Stimulated activated CD4-positive, alpha-beta T cell treated with anti-CD3 and anti-CD28 coated beads, Interleukin-1b, Interleukin-23, amount 100 ng/mL, for 24 hours (primary cell): ENCODE measurements at regions not wholly inside any gene's neighbourhood (a gene's known extent, or its start where the extent isn't known, plus 50 kb on each side); places are given as distances from the start of the nearest gene placed in this dataset.
"Not testable (repeated sequence)": the region's sequence is repeated elsewhere in the genome, so short reads cannot be mapped to it uniquely, and the experiment has no call there.

Source experiments
- DNase-seq, 4 experiments: peaks; one replicate each; pipeline ENCODE4 v3.0.0-alpha.2; 2020; ENCODE audit warnings: low read depth in 4 of 4, low spot score in 1 of 4

DNA sequence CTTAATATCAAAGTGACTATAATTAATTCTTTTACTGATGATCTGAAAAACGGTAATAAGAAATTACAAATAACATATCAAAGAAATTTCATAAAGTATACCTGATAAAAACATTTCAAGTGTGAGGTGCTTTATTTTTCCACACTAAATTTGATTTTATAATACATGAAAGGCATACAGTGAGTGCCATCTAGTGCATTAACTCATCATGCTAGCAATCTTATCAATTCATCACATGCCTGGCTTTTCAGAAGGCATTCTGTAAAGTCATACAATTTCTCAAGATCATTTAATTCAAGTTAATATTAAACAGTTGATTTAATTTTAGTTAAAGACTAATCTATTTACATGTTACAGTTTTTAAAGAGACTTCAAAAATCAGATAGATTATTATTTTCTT, 1020.9 kb downstream of the GATA3 start:
- no peak for DNase-seq

DNA sequence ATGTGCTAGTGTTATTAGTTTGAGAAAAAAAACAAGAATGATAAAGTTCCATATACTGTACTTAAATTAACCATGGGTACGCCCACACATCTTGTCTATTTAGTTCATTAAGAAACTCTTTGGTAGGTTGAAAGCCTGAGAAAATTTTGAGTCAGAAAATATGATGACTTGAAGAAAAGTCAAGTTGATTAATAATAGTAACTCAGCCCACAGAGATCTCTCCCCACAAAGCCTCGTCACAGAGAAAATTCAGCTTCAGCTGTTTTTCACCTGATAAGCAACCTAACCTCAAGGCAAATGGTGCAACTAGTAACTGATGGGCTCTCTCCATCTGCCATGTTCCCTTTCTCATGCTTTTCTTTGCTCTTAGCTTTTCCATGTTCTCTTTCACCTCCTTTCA, 1021.6 kb downstream of the GATA3 start:
- DNase-seq: no peak

DNA sequence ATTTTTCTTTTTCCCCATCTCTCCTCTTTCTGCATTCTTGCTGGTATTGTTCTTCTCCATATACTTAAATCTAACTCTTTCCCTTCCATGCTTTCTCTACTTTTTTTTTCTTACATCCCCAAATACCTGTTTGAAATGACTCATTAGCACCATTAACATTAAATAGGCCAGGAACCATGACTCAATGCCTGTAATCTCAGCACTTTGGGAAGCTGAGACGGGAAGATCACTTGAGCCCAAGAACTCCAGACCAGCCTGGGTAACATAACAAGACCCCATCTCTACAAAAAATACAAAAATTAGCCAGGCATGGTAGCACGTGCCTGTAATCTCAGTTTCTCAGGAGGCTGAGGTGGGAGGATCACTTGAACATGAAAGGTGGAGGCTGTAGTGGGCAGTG, 1026.8 kb downstream of the GATA3 start:
- DNase-seq: no peak

DNA sequence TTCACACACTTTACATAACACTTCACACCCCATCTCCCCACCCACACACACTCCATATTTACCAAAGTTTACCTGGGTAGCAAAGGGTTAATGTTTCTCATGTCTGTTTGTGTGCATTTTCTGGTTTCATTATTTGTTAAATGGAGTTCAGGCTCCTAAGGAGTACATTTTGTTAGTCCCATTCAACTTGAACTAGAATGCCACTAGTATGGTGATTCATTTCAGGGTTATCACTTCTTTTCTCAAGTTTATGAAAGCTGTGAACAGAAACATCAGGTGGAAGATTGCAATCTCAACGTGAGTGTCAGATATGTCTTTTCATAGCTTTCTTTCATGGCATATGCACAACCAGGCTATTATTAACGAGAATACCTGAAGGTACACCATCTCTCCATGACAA, 1027.5 kb downstream of the GATA3 start:
- DNase-seq: no peak

DNA sequence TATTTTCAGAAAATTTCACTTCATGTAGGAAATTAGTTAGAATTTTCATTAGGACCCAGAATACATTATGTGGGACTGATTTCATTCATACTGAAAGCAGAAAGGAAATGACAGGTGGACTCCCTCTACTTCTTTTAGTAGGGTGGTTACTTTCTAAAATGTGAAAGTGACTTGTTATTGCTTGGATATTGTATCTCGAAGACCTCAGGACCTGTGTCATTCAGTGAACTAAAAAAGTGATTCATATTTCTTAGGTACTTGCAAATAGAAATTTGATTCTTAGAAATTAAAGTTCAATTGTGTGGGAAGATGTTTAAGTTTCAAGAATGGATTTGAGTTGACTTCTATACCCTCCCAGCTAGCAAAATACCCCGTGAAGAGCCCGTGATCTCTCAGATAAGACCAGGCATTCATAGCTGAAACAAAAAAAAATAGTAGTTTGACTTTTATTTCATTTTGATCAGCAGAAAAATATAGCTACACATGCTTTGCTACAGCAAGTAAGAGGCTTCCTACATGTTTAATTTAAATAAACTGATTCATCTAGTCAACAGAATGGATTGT, 1037.1 kb downstream of the GATA3 start:
- DNase-seq: no peak

DNA sequence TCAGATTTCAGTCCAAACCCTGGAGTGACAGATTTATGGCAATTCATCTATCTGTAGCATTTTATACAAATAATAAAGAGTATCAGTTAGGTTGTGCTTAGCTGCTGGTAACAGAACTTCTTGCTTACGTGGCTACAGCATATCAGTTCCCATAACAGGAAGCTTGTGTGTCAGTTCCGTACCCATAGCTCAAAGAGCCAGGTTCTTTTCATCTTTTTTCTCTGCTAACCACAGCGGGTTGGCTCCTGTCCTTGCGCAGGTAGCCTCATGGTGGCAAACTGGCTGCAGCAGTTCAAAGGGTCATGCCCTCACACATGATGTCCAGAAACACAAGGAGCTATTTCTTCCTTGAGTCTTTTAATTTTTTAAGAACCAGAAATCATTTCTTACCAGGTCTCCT, 1041.8 kb downstream of the GATA3 start:
- DNase-seq: no peak

DNA sequence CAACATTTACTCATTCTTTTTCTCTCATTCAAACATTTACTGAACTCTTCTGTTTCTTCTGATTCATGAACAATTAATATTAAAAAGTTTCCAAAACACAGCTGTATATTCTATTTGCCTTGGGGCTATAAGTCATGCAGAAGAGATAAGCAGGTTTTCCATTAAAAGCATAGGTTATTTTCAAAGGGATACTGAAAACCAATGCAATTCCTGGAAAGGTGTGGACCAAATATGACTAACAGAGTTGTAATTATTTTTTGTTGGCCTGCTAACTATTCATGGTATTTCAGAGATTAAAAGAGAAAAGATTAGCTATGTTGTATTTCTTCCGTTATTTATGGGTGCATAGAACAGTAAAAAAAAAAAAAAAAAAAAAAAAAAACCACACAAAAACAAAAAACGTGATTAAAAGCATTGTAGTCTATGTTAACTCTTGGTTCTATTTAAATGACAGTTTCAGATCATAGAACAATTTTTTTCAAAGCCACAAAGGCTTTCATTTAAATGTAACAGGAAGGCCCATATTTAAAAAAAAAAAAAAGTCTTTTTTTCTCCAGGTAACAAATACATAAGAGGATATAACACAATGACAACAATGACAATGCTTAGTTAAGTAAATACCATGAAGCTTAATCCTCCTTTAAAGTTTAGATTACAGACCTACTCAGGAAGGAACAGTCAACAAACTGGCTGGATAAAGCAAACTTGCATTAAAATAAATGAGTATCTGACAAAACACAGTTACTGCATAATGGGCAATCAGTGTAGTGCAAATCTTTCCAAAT, 1042.9 kb downstream of the GATA3 start:
- no peak for DNase-seq

DNA sequence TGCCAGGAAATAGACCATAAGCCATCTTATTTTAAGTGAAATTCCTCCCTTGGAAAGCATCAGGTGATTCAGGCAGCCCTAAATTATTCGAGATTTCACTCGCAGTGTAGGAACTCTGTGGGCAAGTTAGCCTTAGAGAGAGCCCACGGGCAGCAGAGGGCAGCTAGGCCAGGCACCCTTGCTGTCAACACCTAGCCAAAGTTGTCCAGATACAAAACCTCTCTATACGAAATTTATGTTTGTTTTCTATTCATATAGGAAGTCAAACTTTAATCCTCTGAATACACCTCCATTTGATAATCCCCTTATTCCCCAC, 1043.5 kb downstream of the GATA3 start:
- no peak for DNase-seq

DNA sequence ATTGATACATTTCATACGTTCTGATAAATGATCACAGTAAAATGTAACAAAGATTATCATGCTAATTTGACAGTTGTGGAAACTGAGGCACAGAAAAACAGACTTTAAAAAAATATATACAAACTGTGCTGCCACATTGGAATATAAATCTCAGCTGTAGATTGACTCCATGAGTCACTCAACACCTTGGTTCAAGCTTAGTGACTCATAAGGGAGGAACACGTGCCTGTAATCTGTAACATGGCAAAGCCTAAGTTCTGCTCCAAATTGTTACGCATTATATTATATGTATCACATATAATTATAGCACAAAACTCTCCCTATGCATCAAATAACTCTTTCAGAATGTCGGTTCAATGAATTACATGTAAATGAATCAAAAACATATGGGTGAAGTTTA, 1047.5 kb downstream of the GATA3 start:
- no peak for DNase-seq

DNA sequence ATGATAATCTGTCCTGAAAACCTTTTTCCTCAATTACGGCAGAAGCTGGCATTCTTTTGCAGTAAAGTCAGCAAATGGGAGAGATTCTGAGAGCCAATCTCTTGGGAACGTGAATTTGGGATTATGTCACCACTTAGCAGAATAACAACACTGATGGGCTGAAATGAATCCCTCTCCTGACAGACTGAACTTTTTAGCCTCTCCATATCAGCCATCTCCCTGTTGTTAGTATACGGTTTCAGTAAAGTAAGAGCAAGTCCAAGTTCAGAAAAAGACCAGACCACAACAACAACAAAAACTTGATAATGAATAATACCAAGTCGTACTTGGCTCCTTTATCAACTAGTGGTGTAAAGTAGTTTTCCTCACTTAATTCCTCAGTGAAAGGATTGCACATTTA, 1048.8 kb downstream of the GATA3 start:
- DNase-seq: no peak

DNA sequence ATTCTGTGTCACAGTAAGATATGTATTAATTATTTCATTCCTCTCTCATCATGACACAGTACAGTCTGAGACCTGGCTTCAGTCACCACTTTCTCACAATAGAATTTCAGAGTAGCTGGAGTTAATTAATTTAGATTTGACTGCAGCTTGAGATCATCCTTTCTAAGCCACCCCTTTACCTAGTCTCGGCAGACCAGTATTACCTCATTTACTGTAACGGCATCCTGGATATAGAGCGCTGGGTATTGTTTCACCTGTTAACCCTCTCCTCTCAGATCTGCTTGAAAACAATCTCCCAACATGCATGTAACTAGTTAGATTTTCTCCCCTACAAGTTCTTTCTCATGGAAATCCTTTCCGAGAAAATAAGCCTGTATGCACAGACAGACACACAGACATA, 1057.5 kb downstream of the GATA3 start:
- no peak for DNase-seq

DNA sequence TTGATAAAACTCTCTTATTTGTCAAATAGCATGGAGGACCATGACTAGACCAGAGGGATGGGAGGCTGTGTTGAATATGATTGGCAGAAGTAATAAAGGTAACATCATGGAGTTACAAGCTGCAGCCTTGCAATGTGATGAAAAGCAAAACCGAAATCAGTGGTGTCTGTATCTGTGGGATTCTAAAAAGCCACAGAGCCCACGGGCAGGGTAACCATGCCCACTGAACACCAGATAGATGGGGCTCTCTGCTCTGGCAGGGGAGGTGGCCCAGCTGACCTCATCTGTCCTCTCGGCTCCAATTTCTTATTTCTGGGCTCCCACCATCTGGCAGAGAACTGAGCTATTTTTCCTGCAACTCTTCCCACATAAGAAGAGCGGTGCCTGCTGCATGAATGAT, 1072.2 kb downstream of the GATA3 start:
- no peak for DNase-seq

DNA sequence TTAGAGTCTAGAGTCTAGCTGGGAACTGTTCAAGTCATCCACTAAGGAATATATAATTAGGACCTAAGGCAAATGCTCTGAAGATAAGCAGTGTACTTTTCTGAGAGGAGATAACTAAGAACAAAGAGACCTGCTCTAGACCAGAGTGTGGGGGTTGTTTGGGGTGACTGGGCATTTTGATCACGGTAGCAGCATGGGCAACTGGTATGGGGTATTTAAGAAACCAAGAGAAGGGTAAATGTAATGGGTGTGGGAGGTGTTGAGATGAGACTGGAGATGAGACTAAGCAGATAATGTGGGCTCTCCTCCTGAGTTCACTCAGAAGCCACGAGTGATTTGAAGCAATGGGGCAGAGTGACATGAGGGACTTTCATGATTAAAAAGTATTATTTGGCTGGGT, 1082.9 kb downstream of the GATA3 start:
- no peak for DNase-seq

DNA sequence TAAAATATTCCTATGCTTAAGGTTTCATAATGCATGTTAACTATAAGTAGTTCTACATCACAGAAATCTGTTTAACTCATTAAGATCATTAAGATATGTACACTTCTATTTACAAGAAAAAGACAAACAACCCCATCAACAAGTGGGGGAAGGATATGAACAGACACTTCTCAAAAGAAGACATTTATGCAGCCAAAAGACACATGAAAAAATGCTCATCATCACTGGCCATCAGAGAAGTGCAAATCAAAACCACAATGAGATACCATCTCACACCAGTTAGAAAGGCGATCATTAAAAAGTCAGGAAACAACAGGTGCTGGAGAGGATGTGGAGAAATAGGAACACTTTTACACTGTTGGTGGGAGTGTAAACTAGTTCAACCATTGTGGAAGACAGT, 1084.3 kb downstream of the GATA3 start:
- DNase-seq: not testable (repeated sequence)

DNA sequence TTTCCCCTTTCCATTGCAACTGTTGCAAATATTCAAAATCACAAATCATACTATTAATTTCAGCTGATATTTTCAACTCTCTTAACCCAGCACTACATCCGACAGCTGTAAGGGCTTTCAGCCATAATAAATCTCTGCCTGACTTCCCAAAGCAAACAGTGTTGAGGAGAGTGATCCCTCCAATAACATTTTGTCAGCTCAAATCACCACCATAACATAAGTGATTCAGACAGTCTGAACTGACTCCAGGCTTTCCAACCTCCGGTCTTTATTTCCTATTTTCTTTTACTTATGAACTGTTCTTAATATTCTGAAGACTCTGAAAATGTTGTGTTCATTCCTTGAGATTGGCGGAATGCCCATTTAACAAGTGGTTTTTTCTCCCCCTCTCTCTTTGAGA, 1085.9 kb downstream of the GATA3 start:
- no peak for DNase-seq

DNA sequence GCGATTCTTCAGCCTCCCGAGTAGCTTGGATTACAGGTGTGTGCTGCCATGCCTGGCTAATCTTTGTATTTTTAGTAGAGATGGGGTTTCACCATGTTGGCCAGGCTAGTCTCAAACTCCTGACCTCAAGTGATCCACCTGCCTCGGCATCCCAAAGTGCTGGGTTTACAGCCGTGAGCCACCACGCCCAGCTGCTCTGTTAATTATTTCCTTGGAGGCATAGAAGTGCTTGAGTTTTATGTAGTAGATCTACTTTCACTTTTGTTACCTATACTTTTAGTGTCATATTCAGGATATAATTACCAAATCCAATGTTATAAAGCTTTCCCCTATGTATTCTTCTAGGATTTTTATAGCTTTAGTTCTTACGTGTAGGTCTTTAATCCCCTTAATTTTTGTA, 1093.0 kb downstream of the GATA3 start:
- no peak for DNase-seq

DNA sequence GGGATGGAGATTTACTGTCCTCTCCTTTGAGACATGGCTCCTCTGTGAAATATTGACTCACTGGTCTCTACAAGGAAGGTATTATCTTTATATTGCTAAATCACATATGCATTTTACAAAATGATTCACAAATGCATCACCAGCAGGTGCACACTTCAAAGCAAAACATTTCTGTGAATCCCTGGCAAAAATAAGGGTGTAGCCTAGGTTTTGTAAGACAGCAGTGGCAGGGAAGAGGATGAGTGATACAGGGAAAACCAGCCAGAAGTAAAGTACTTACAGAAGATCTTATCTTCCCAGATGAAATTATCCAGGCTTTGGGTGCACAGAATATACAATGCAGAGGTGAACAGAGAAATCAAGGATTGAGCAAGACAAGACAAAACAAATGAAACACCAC, 1094.6 kb downstream of the GATA3 start:
- DNase-seq: no peak

DNA sequence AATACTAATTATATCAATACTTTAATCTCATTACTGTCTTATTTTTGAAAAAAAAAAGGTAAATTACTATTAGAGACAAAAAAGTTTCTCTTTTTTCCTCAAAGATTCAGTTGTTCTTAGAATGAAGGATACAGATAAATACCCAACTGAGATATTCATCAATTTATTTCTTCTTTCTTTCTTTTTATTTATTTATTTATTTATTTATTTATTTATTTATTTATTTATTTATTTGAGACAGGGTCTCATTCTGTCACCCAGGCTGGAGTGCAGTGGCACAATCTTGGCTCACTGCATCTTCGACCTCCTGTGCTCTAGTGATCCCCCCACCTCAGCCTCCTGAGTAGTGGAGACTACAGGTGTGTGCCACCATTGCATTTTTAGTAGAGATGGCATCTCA, 1098.6 kb downstream of the GATA3 start:
- not testable (repeated sequence) for DNase-seq

DNA sequence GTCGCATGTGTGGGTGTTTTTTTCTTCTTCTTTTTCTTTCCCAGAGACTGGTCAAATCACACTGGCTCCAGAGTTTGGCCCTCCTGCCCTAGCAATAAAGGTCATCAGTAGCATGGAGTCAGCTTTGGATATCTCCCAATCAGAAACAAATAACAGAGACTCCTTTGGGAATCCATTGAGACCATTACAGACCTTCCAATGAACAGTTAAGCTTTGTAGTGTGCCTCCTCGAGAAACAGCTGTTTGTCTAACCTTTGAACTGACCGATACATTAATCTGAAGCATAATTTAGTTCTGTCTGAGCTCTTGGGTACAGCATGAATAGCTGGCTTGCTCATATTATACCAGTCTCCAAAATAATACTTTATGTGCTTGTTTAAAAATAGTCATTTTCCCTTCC, 1103.2 kb downstream of the GATA3 start:
- no peak for DNase-seq

DNA sequence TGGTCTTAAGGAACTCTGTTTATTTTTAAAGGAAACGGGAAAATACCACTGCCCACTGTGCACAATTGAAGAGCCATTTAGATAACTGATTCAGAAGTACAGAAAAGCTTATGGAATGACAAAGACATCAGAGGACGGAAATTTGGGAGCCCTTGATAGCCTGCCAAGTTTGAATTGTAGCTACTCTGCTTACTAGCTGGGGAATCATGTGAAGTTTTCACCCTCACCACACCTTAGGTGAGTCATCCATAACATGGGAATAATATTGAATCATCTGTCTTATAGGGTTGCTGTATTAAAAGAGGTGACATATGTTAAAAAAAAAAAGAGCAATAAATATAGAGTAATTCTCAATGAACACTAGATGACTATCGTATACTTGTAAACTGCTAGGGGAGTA, 1104.2 kb downstream of the GATA3 start:
- DNase-seq: no peak

DNA sequence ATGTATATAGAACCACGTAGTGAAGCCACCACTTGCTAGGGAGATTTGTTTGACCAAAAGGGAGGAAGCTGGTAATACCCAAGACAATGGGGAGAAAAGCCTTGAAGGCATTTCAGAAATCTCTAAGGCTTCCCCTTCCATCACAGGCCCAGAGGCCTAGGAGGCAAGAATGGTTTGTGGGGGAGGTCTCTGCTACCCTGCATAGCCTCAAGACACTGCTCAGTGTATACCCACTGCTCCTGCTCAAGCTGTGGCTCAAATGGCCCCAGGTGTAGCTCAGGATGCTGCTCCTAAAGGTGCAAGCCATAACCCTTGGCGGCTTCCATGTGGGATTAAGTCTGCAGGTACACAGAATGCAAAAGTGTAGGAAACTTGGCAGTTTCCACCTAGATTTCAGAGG, 1105.8 kb downstream of the GATA3 start:
- DNase-seq: no peak

DNA sequence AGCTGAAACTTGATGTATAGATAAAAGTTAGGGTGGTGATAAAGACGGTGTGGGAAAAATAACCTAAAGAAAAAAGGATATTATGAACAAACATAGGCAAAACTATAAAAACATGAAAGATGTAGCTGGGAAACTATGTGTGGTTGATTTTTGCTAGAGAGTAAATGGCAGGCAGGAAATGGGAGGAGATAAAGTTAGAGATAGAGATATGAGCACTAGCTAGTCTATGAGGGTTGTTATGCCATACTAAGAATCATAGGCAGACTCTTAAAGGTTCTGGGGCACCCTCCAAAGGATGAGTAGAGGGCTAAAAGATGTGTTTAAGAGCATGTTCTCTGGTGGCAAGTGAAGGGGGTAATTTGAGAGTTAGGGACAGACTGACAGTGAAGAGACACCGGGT, 1109.2 kb downstream of the GATA3 start:
- no peak for DNase-seq

DNA sequence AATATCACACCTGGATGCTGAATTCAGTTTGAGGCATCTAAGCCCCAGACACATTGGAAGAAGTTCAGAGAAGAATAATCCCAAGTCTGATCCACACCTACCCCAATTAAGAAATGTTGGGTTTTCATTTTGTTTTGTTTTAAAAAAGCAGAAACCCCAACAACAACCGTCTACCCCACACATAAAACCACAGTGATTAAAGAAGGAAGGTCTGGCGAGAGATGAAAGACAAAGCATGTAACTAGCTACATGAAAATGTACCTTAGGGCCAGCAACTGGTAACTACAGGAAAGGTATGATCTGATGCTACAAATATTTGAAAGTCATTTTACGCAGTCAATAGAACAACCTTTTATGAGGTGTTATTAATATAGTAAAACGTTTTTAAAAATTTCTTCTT, 1112.3 kb downstream of the GATA3 start:
- DNase-seq: no peak
